GM12878 (cell line): ENCODE measurements at regions not wholly inside any gene's neighbourhood (a gene's known extent, or its start where the extent isn't known, plus 50 kb on each side); places are given as distances from the start of the nearest gene placed in this dataset.

ENCODE experiments used
- BRCA1 ChIP-seq: IDR thresholded peaks from 2 replicates; pipeline ENCODE4 v1.6.1; 2011; ENCODE audit warnings: low read depth, low read length, improper control_type of control experiment
- CBX3 ChIP-seq: fragments of 200-600 bp; sonication (generic); IDR thresholded peaks from 2 replicates; pipeline ENCODE4 v1.6.1; 2016; ENCODE audit warnings: low read depth, borderline replicate concordance
- KAT2A ChIP-seq: conservative IDR thresholded peaks from 2 replicates; pipeline ENCODE4 v1.6.1; 2011; ENCODE audit warnings: low read depth, low read length; ENCODE audit not compliant: control insufficient read depth
- MEF2A ChIP-seq: IDR thresholded peaks from 2 replicates; pipeline ENCODE4 v1.6.1; 2011; ENCODE audit warnings: low read depth, mild to moderate bottlenecking, low read length, moderate library complexity; ENCODE audit not compliant: insufficient read depth
- MTA2 ChIP-seq: fragments of 450-650 bp; IDR thresholded peaks from 2 replicates; pipeline ENCODE4 v1.6.1; 2016; ENCODE audit warnings: low read depth, mild to moderate bottlenecking, moderate library complexity
- NR2C2 ChIP-seq: IDR thresholded peaks from 2 replicates; pipeline ENCODE4 v1.6.1; 2011; ENCODE audit warnings: borderline replicate concordance, low read depth; ENCODE audit not compliant: control insufficient read depth, insufficient read length
- RB1 ChIP-seq: fragments of 450-650 bp; formaldehyde crosslinking; IDR thresholded peaks from 2 replicates; pipeline ENCODE4 v1.6.1; 2017; ENCODE audit warnings: mild to moderate bottlenecking, borderline replicate concordance
- RUNX3 ChIP-seq: IDR thresholded peaks from 2 replicates; pipeline ENCODE4 v1.6.1; 2012; ENCODE audit warnings: low read length, inconsistent platforms
- SIX5 ChIP-seq: IDR thresholded peaks from 2 replicates; pipeline ENCODE4 v1.6.1; 2011; ENCODE audit warnings: mild to moderate bottlenecking, low read depth, low read length, moderate library complexity; ENCODE audit not compliant: severe bottlenecking
- SRF ChIP-seq, 2 experiments: IDR thresholded peaks; 2 replicates each; pipeline ENCODE4 v1.6.1; 2011; ENCODE audit warnings: low read depth in 2 of 2, low read length in 2 of 2, mild to moderate bottlenecking in 1 of 2, moderate library complexity in 1 of 2
- STAT1 ChIP-seq: fragments of 450-650 bp; conservative IDR thresholded peaks from 2 replicates; pipeline ENCODE4 v1.6.1; 2014; ENCODE audit warnings: antibody characterized with exemption, mild to moderate bottlenecking
- ZNF207 ChIP-seq: fragments of 450-650 bp; IDR thresholded peaks from 2 replicates; pipeline ENCODE4 v1.6.1; 2014; ENCODE audit warnings: antibody characterized with exemption, mild to moderate bottlenecking, borderline replicate concordance
- ZNF384 ChIP-seq: IDR thresholded peaks from 2 replicates; pipeline ENCODE4 v1.6.1; 2012; ENCODE audit warnings: low read depth, mild to moderate bottlenecking, low read length, improper control_type of control experiment, borderline replicate concordance
- TF ChIP-seq, protein P1 (sequence below): fragments of 450-650 bp; IDR thresholded peaks from 2 replicates; pipeline ENCODE4 v1.6.1; 2018; ENCODE audit warnings: borderline replicate concordance, mild to moderate bottlenecking; ENCODE audit not compliant: partially characterized antibody

DNA sequence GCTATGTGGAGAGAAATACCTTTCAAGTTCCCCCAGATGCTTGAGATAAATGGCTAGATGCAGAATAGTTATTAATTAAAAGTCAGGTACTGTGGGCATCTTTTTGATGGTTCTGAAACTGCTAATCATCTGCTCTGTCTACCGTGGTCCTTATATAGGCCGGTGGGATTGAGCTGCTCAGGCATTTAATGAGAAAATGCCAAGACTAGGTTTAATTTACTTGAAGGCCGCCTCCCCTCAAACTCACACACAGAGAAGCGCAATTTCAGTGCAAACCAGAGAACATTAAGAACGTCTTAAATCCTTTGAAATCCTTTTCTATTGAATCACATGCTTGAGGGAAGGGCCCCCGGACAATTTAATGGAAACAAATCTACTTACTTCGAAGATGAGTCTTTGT, 136.4 kb upstream of the CRBN start (continued):
- TF ChIP-seq, protein P1, sequence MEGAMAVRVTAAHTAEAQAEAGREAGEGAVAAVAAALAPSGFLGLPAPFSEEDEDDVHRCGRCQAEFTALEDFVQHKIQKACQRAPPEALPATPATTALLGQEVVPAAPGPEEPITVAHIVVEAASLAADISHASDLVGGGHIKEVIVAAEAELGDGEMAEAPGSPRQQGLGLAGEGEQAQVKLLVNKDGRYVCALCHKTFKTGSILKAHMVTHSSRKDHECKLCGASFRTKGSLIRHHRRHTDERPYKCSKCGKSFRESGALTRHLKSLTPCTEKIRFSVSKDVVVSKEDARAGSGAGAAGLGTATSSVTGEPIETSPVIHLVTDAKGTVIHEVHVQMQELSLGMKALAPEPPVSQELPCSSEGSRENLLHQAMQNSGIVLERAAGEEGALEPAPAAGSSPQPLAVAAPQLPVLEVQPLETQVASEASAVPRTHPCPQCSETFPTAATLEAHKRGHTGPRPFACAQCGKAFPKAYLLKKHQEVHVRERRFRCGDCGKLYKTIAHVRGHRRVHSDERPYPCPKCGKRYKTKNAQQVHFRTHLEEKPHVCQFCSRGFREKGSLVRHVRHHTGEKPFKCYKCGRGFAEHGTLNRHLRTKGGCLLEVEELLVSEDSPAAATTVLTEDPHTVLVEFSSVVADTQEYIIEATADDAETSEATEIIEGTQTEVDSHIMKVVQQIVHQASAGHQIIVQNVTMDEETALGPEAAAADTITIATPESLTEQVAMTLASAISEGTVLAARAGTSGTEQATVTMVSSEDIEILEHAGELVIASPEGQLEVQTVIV, result no peak
- TF ChIP-seq SIX5, result no peak
- TF ChIP-seq RB1, result no peak
- TF ChIP-seq BRCA1, result no peak
- TF ChIP-seq MTA2, result no peak
- no peak for TF ChIP-seq NR2C2
- TF ChIP-seq CBX3, result no peak
- TF ChIP-seq RUNX3, result no peak
- no peak for TF ChIP-seq SRF (IDR thresholded peaks at IDR 0.05; ENCODE audit: low read depth in 2 of 2, low read length in 2 of 2)
- TF ChIP-seq STAT1, result no peak
- no peak for TF ChIP-seq KAT2A
- no peak for TF ChIP-seq MEF2A
- no peak for TF ChIP-seq ZNF384
- TF ChIP-seq ZNF207, result no peak
